Cardiac muscle cell (in vitro differentiated cells and primary cell): ENCODE measurements at regions not wholly inside any gene's neighbourhood (a gene's known extent, or its start where the extent isn't known, plus 50 kb on each side); places are given as distances from the start of the nearest gene placed in this dataset.

Experiments used
- DNase-seq, 2 donors: peaks; one replicate each; pipeline versions ENCODE4 v3.0.0 to v3.0.0-alpha.2; 2010 to 2017; ENCODE audit warnings: low read depth in 1 of 2, low spot score in 1 of 2
- H3K27ac ChIP-seq: fragments of 200-600 bp; sonication (generic); 2 replicates; pipeline ENCODE4 v1.5.1; 2016
- H3K27me3 ChIP-seq: fragments of 200-600 bp; sonication (generic); 2 replicates; pipeline ENCODE4 v1.6.0; 2016; ENCODE audit warnings: control low read depth
- H3K36me3 ChIP-seq: fragments of 200-600 bp; sonication (generic); 2 replicates; pipeline ENCODE4 v1.5.1; 2016; ENCODE audit warnings: control low read depth
- H3K4me1 ChIP-seq: fragments of 200-600 bp; sonication (generic); 2 replicates; pipeline ENCODE4 v1.8.1; 2017; ENCODE audit warnings: low read depth, mild to moderate bottlenecking, mixed run types
- H3K4me3 ChIP-seq: fragments of 200-600 bp; sonication (generic); 2 replicates; pipeline ENCODE4 v1.5.1; 2016; ENCODE audit warnings: mild to moderate bottlenecking
- H3K9me3 ChIP-seq: fragments of 200-600 bp; sonication (generic); 2 replicates; pipeline ENCODE4 v1.5.1; 2017; ENCODE audit warnings: low read depth, mild to moderate bottlenecking, control low read depth
- TF ChIP-seq, protein P1 (sequence below): IDR thresholded peaks from 2 replicates; pipeline ENCODE4 v1.5.1; 2012; ENCODE audit warnings: low read depth, mild to moderate bottlenecking, low read length

DNA sequence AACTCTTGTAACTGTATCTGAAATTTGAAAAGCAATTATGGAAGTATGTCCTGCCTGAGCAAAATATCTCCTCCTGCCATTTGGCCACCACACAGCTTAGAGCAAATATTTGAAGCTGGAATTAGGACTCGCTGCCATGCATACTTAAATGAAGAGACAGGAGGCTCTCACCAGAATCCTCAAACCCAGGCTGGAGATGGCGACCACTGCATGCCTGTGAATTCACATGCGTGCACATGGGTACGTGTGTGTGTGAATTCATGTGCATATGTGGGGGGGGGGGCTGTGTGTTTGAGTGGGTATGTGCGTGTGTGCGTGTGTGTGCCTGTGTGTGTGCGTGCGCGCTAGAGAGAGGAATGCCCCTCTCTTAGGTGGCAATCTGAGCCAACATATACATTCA, 84.1 kb upstream of the IRX1 start:
- DNase-seq: no peak
- no peak overlapping the region for H3K4me3 ChIP-seq
- H3K9me3 ChIP-seq: no peaks in the 10 kb centered on the region
- no peak overlapping the region for H3K27ac ChIP-seq
- H3K27me3 ChIP-seq: no peaks in the 10 kb centered on the region
- no peaks in the 10 kb centered on the region for H3K4me1 ChIP-seq
- TF ChIP-seq, protein P1, sequence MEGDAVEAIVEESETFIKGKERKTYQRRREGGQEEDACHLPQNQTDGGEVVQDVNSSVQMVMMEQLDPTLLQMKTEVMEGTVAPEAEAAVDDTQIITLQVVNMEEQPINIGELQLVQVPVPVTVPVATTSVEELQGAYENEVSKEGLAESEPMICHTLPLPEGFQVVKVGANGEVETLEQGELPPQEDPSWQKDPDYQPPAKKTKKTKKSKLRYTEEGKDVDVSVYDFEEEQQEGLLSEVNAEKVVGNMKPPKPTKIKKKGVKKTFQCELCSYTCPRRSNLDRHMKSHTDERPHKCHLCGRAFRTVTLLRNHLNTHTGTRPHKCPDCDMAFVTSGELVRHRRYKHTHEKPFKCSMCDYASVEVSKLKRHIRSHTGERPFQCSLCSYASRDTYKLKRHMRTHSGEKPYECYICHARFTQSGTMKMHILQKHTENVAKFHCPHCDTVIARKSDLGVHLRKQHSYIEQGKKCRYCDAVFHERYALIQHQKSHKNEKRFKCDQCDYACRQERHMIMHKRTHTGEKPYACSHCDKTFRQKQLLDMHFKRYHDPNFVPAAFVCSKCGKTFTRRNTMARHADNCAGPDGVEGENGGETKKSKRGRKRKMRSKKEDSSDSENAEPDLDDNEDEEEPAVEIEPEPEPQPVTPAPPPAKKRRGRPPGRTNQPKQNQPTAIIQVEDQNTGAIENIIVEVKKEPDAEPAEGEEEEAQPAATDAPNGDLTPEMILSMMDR: no peak
- no peaks in the 10 kb centered on the region for H3K36me3 ChIP-seq

DNA sequence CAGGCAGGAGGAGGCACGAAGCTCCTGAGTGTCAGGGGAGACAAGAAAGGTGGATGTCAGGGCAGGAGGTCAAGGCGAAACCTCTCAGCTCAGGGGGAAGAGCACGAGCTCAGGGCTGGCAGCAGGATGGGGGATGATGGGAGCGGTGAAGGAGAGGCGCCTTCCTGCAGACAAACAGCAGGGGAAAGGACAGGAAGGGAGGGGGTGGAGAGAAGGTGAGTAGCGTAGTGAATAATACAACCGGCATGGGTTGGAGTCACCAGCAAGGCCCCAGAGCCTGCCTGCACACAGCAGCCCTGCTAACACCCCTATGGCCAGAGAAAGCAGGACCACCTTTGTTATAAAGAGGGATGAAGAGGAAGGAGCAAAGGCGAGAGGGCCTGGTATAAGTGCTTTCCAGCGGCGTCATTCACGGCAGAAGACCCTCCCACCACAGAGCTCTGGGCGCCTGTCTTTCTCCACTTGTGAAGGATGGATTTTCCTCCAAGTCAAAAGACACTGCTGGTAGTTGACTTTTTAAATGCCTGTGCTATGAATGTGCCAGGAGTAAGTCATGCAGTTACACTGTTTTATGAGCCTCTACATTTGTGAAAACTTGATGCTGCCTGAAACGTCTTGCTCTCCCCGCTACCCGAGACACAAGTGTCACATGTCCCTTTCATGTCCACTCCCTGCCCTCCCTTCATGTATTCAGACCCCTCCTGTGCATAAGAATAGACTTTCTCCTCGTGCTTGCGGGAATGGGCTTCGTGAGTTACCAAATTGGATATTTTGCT, 84.8 kb upstream of the IRX1 start:
- H3K4me3 ChIP-seq: no peak overlapping the region
- H3K9me3 ChIP-seq: no peaks in the 10 kb centered on the region
- H3K4me1 ChIP-seq: no peaks in the 10 kb centered on the region
- DNase-seq: no peak
- no peaks in the 10 kb centered on the region for H3K27me3 ChIP-seq
- TF ChIP-seq, protein P1: no peak
- H3K27ac ChIP-seq: no peak overlapping the region
- H3K36me3 ChIP-seq: no peaks in the 10 kb centered on the region

DNA sequence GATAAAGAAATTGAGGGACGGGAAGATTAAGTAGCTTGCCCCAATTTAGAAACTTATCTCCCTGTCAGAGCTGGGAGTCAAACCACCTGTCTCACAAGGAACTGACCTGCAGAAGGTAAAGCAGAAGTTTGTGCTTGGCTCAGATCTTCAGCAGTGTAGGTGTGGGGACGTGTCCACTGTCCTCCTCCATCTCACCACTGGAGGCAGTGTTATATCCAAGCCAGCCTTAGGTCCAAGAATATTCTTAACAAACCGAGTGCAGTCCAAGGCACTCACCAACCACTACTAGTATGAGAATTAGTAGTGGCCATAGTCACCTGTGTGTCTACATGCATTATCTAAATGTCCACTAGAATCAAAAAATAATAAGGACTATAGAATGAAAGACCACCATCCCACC, 86.3 kb upstream of the IRX1 start:
- Histone ChIP-seq H3K4me3 (no peak overlapping the region), H3K4me1 (no peaks in the 10 kb centered on the region), H3K27ac (no peak overlapping the region), H3K27me3 (no peaks in the 10 kb centered on the region), H3K9me3 (no peaks in the 10 kb centered on the region), H3K36me3 (no peaks in the 10 kb centered on the region)
- TF ChIP-seq, protein P1: no peak
- DNase-seq: no peak

DNA sequence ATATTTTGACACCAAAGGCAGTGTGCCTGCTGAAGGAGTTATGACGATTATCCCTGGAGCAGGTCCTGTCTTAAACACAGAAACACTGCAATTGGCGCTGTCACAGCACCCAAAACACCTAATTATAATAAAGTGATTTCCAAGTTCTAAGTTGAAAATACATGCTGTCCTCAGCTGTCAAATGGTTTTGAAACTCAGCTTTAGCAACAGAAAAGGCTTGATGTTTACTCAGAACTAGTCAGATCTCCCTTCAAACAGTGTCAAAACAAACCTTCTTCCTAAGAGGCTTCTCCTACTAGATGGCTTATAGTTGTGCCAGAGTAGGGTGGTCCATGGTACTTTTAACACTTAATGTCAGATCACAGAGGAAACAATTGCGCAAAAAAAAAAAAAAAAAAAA, 87.2 kb upstream of the IRX1 start:
- TF ChIP-seq, protein P1: no peak
- H3K27me3 ChIP-seq: no peaks in the 10 kb centered on the region
- DNase-seq: no peak
- no peaks in the 10 kb centered on the region for H3K9me3 ChIP-seq
- H3K27ac ChIP-seq: no peak overlapping the region
- H3K36me3 ChIP-seq: no peaks in the 10 kb centered on the region
- H3K4me3 ChIP-seq: no peak overlapping the region
- no peaks in the 10 kb centered on the region for H3K4me1 ChIP-seq

DNA sequence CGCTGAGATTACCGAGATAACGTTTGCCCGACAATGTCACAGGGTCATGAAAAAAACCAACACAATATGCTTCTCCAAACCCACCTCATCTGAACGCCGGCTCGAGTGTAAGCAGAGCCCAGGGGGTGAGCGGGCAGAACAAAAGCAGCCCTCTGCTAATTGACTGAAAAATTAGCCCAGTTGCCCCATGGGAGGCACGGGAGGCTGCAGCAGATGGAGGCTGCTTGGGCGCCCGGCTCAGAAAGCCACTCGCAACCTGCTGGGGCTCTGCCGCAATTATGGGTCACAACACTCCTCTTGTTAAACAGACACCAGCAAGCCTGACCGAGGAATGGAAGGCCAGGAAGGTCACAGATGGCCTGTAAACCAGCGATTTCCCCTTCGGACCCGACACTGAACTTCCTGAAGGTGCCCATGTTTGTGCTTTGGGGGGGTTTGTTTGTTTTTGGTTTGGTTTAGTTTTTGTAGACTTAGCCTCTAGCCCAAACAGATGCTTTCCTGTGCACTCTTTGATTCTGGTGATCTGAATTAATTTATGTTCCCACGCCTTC, 104.6 kb upstream of the IRX1 start:
- no peak overlapping the region for H3K27ac ChIP-seq

More for the DNA sequence above, 104.6 kb upstream of the IRX1 start:
- Histone ChIP-seq H3K27me3 (no peaks in the 10 kb centered on the region), H3K4me1 (no peaks in the 10 kb centered on the region), H3K36me3 (no peaks in the 10 kb centered on the region), H3K9me3 (no peaks in the 10 kb centered on the region), H3K4me3 (no peak overlapping the region)
- TF ChIP-seq, protein P1: no peak
- DNase-seq: no peak
